ENCODE measurements at regions not wholly inside any gene's neighbourhood (a gene's known extent, or its start where the extent isn't known, plus 50 kb on each side); places are given as distances from the start of the nearest gene placed in this dataset.

- Mint-ChIP-seq H3K4me3 (no peak overlapping the region), H3K27ac (no peak overlapping the region), H3K36me3 (no peaks in the 10 kb centered on the region), H3K27me3 (peaks cover 22 to 31% of the 10 kb centered on the region in 2 donors), H3K9me3 (no peaks in the 10 kb centered on the region), H3K4me1 (no peaks in the 10 kb centered on the region)
- H3K27me3 ChIP-seq (ENCODE audit: insufficient read depth, low read length), result no peaks in the 10 kb centered on the region
- DNase-seq, result no peak
- intact Hi-C loops (cut with micrococcal nuclease), result no loop called here
- no peak overlapping the region for H3K27ac ChIP-seq (ENCODE audit: low read depth, low read length)
- POLR2A ChIA-PET (ENCODE audit: partially characterized antibody), result no interaction called here
- no peak overlapping the region for H3K4me3 ChIP-seq (ENCODE audit: low read length in 2 of 2)
- CTCF ChIA-PET (ENCODE audit: partially characterized antibody), result no interaction called here
- no peaks in the 10 kb centered on the region for H3K4me1 ChIP-seq (ENCODE audit: insufficient read depth, low read length)
- no peaks in the 10 kb centered on the region for H3K36me3 ChIP-seq (ENCODE audit: insufficient read depth, low read length)
- no peaks in the 10 kb centered on the region for H3K9me3 ChIP-seq (ENCODE audit: control insufficient read depth in 1 of 2, low read length in 2 of 2)
Measured at GRCh38 chr10:84571146-84571545, 242.8 kb downstream of the CCSER2 start.

- Mint-ChIP-seq H3K9me3 (no peaks in the 10 kb centered on the region), H3K4me1 (no peaks in the 10 kb centered on the region), H3K36me3 (no peaks in the 10 kb centered on the region), H3K27ac (no peak overlapping the region), H3K27me3 (peaks cover 14 to 21% of the 10 kb centered on the region in 2 donors), H3K4me3 (no peak overlapping the region)
- no peak for DNase-seq
- POLR2A ChIA-PET (ENCODE audit: partially characterized antibody), result interaction anchor here (0.6 kb wide), 1 partner anchor 71 kb away, joined by 3 read pairs; no protein-coding TSS in a partner anchor
- CTCF ChIA-PET (ENCODE audit: partially characterized antibody), result no interaction called here
- Histone ChIP-seq H3K27ac (ENCODE audit: low read depth, low read length) (no peak overlapping the region), H3K4me1 (ENCODE audit: insufficient read depth, low read length) (no peaks in the 10 kb centered on the region), H3K36me3 (ENCODE audit: insufficient read depth, low read length) (no peaks in the 10 kb centered on the region), H3K4me3 (ENCODE audit: low read length in 2 of 2) (no peak overlapping the region), H3K9me3 (ENCODE audit: control insufficient read depth in 1 of 2, low read length in 2 of 2) (no peaks in the 10 kb centered on the region), H3K27me3 (ENCODE audit: insufficient read depth, low read length) (no peaks in the 10 kb centered on the region)
- intact Hi-C loops (cut with micrococcal nuclease), result no loop called here
Measured at GRCh38 chr10:84574102-84574501, 245.7 kb downstream of the CCSER2 start.

- Histone ChIP-seq H3K36me3 (ENCODE audit: insufficient read depth, low read length) (no peaks in the 10 kb centered on the region), H3K4me3 (ENCODE audit: low read length in 2 of 2) (no peak overlapping the region), H3K27ac (ENCODE audit: low read depth, low read length) (no peak overlapping the region), H3K4me1 (ENCODE audit: insufficient read depth, low read length) (no peaks in the 10 kb centered on the region), H3K27me3 (ENCODE audit: insufficient read depth, low read length) (no peaks in the 10 kb centered on the region), H3K9me3 (ENCODE audit: control insufficient read depth in 1 of 2, low read length in 2 of 2) (no peaks in the 10 kb centered on the region)
- H3K27me3 Mint-ChIP-seq, result peaks cover 9 to 10% of the 10 kb centered on the region in 2 donors
- no peaks in the 10 kb centered on the region for H3K9me3 Mint-ChIP-seq
- CTCF ChIA-PET (ENCODE audit: partially characterized antibody), result no interaction called here
- POLR2A ChIA-PET (ENCODE audit: partially characterized antibody), result no interaction called here
- no peak overlapping the region for H3K27ac Mint-ChIP-seq
- no peak overlapping the region for H3K4me3 Mint-ChIP-seq
- intact Hi-C loops (cut with micrococcal nuclease), result no loop called here
- no peaks in the 10 kb centered on the region for H3K36me3 Mint-ChIP-seq
- DNase-seq, result no peak
- H3K4me1 Mint-ChIP-seq, result peaks cover 0 to 2% (median 0%) of the 10 kb centered on the region in 4 donors
Measured at GRCh38 chr10:84581976-84582375, 253.6 kb downstream of the CCSER2 start.

- no peak for DNase-seq
- H3K27me3 ChIP-seq (ENCODE audit: insufficient read depth, low read length), result no peaks in the 10 kb centered on the region
- H3K9me3 ChIP-seq (ENCODE audit: control insufficient read depth in 1 of 2, low read length in 2 of 2), result no peaks in the 10 kb centered on the region
- H3K9me3 Mint-ChIP-seq, result no peaks in the 10 kb centered on the region
- H3K36me3 Mint-ChIP-seq, result no peaks in the 10 kb centered on the region
- no peak overlapping the region for H3K27ac Mint-ChIP-seq
- H3K4me3 ChIP-seq (ENCODE audit: low read length in 2 of 2), result no peak overlapping the region
- H3K27ac ChIP-seq (ENCODE audit: low read depth, low read length), result no peak overlapping the region
- H3K27me3 Mint-ChIP-seq, result peaks cover 7 to 10% of the 10 kb centered on the region in 2 donors
- no peaks in the 10 kb centered on the region for H3K4me1 ChIP-seq (ENCODE audit: insufficient read depth, low read length)
- no peaks in the 10 kb centered on the region for H3K36me3 ChIP-seq (ENCODE audit: insufficient read depth, low read length)
- H3K4me3 Mint-ChIP-seq, result no peak overlapping the region
- POLR2A ChIA-PET (ENCODE audit: partially characterized antibody), result no interaction called here
- H3K4me1 Mint-ChIP-seq, result peaks cover 0 to 2% (median 0%) of the 10 kb centered on the region in 4 donors
- CTCF ChIA-PET (ENCODE audit: partially characterized antibody), result no interaction called here
- intact Hi-C loops (cut with micrococcal nuclease), result no loop called here
Measured at GRCh38 chr10:84583501-84583900, 255.1 kb downstream of the CCSER2 start.

GRCh38 chr10:84587789-84588188, 259.4 kb downstream of the CCSER2 start:
- Histone ChIP-seq H3K4me3 (ENCODE audit: low read length in 2 of 2) (no peak overlapping the region), H3K9me3 (ENCODE audit: control insufficient read depth in 1 of 2, low read length in 2 of 2) (no peaks in the 10 kb centered on the region), H3K4me1 (ENCODE audit: insufficient read depth, low read length) (no peaks in the 10 kb centered on the region), H3K27ac (ENCODE audit: low read depth, low read length) (no peak overlapping the region), H3K36me3 (ENCODE audit: insufficient read depth, low read length) (no peaks in the 10 kb centered on the region), H3K27me3 (ENCODE audit: insufficient read depth, low read length) (no peaks in the 10 kb centered on the region)
- no peak for DNase-seq
- H3K36me3 Mint-ChIP-seq, result no peaks in the 10 kb centered on the region
- peak overlapping the region in 1 of 8 donors; percentile 28 for H3K4me3 Mint-ChIP-seq
- H3K9me3 Mint-ChIP-seq, result no peaks in the 10 kb centered on the region
- CTCF ChIA-PET (ENCODE audit: partially characterized antibody), result no interaction called here
- H3K27me3 Mint-ChIP-seq, result peaks cover 6 to 14% of the 10 kb centered on the region in 2 donors
- POLR2A ChIA-PET (ENCODE audit: partially characterized antibody), result no interaction called here
- intact Hi-C loops (cut with micrococcal nuclease), result no loop called here
- no peak overlapping the region for H3K27ac Mint-ChIP-seq
- peaks cover 0 to 2% (median 0%) of the 10 kb centered on the region in 4 donors for H3K4me1 Mint-ChIP-seq

GRCh38 chr10:84588426-84588825, 260.0 kb downstream of the CCSER2 start:
- Mint-ChIP-seq H3K27me3 (peaks cover 6 to 14% of the 10 kb centered on the region in 2 donors), H3K4me3 (no peak overlapping the region), H3K27ac (no peak overlapping the region), H3K9me3 (no peaks in the 10 kb centered on the region), H3K36me3 (no peaks in the 10 kb centered on the region), H3K4me1 (peaks cover 0 to 2% (median 0%) of the 10 kb centered on the region in 4 donors)
- no peaks in the 10 kb centered on the region for H3K27me3 ChIP-seq (ENCODE audit: insufficient read depth, low read length)
- no peak overlapping the region for H3K27ac ChIP-seq (ENCODE audit: low read depth, low read length)
- no peaks in the 10 kb centered on the region for H3K4me1 ChIP-seq (ENCODE audit: insufficient read depth, low read length)
- no peaks in the 10 kb centered on the region for H3K9me3 ChIP-seq (ENCODE audit: control insufficient read depth in 1 of 2, low read length in 2 of 2)
- intact Hi-C loops (cut with micrococcal nuclease), result no loop called here
- H3K36me3 ChIP-seq (ENCODE audit: insufficient read depth, low read length), result no peaks in the 10 kb centered on the region
- H3K4me3 ChIP-seq (ENCODE audit: low read length in 2 of 2), result no peak overlapping the region
- DNase-seq, result no peak
- POLR2A ChIA-PET (ENCODE audit: partially characterized antibody), result no interaction called here
- CTCF ChIA-PET (ENCODE audit: partially characterized antibody), result no interaction called here

- Histone ChIP-seq H3K27ac (ENCODE audit: low read depth, low read length) (no peak overlapping the region), H3K36me3 (ENCODE audit: insufficient read depth, low read length) (no peaks in the 10 kb centered on the region), H3K4me1 (ENCODE audit: insufficient read depth, low read length) (no peaks in the 10 kb centered on the region), H3K9me3 (ENCODE audit: control insufficient read depth in 1 of 2, low read length in 2 of 2) (no peaks in the 10 kb centered on the region), H3K4me3 (ENCODE audit: low read length in 2 of 2) (no peak overlapping the region), H3K27me3 (ENCODE audit: insufficient read depth, low read length) (no peaks in the 10 kb centered on the region)
- H3K27me3 Mint-ChIP-seq, result peaks cover 6 to 14% of the 10 kb centered on the region in 2 donors
- H3K36me3 Mint-ChIP-seq, result no peaks in the 10 kb centered on the region
- no peak overlapping the region for H3K4me3 Mint-ChIP-seq
- H3K4me1 Mint-ChIP-seq, result no peaks in the 10 kb centered on the region
- intact Hi-C loops (cut with micrococcal nuclease), result no loop called here
- peak overlapping the region in 1 of 7 donors; percentile 6 for H3K27ac Mint-ChIP-seq
- no peak for DNase-seq
- ChIA-PET POLR2A (ENCODE audit: partially characterized antibody) (no interaction called here), CTCF (ENCODE audit: partially characterized antibody) (no interaction called here)
- no peaks in the 10 kb centered on the region for H3K9me3 Mint-ChIP-seq
Measured at GRCh38 chr10:84588971-84589370, 260.6 kb downstream of the CCSER2 start.

All from CD4-positive, alpha-beta memory T cell (primary cell).